ENCODE measurements at regions not wholly inside any gene's neighbourhood (a gene's known extent, or its start where the extent isn't known, plus 50 kb on each side); places are given as distances from the start of the nearest gene placed in this dataset.

- TF ChIP-seq POLR2A (IDR thresholded peaks at IDR 0.05) (no peak), POLR2AphosphoS5 (IDR thresholded peaks at IDR 0.05) (no peak), EP300 (IDR thresholded peaks at IDR 0.05) (no peak)
- TF ChIP-seq, protein P1, sequence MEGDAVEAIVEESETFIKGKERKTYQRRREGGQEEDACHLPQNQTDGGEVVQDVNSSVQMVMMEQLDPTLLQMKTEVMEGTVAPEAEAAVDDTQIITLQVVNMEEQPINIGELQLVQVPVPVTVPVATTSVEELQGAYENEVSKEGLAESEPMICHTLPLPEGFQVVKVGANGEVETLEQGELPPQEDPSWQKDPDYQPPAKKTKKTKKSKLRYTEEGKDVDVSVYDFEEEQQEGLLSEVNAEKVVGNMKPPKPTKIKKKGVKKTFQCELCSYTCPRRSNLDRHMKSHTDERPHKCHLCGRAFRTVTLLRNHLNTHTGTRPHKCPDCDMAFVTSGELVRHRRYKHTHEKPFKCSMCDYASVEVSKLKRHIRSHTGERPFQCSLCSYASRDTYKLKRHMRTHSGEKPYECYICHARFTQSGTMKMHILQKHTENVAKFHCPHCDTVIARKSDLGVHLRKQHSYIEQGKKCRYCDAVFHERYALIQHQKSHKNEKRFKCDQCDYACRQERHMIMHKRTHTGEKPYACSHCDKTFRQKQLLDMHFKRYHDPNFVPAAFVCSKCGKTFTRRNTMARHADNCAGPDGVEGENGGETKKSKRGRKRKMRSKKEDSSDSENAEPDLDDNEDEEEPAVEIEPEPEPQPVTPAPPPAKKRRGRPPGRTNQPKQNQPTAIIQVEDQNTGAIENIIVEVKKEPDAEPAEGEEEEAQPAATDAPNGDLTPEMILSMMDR (IDR thresholded peaks at IDR 0.05): no peak
Measured at GRCh38 chr11:134014511-134014910, 54.4 kb upstream of the JAM3 start.

Measured in upper lobe of left lung (tissue), 4 donors.